ENCODE measurements at regions not wholly inside any gene's neighbourhood (a gene's known extent, or its start where the extent isn't known, plus 50 kb on each side); places are given as distances from the start of the nearest gene placed in this dataset.

- no peaks in the 10 kb centered on the region for H3K4me1 ChIP-seq (ENCODE audit: control insufficient read depth, extremely low read depth, insufficient read depth, low read length)
- no peak for FAIRE-seq
- no peak overlapping the region for H3K27ac ChIP-seq (ENCODE audit: insufficient read depth, low read depth, low read length)
- no peak overlapping the region for H3K4me3 ChIP-seq (replicated peaks in 1 of 3; ENCODE audit: insufficient read depth in 1 of 3, low read depth in 1 of 3, low read length in 3 of 3)
- POLR2A ChIA-PET = no interaction called here
- no peak for TF ChIP-seq POLR2AphosphoS5 (IDR thresholded peaks at IDR 0.05; ENCODE audit: insufficient read depth, low read depth, low read length)
- no peak for TF ChIP-seq MYC (IDR thresholded peaks at IDR 0.05; ENCODE audit: low read depth, low read length)
- TF ChIP-seq MAX (IDR thresholded peaks at IDR 0.05; ENCODE audit: insufficient read depth, insufficient read length) = no peak
- TF ChIP-seq GATA2 (IDR thresholded peaks at IDR 0.05; ENCODE audit: insufficient read depth, insufficient read length, low read depth, low read length) = no peak
- TF ChIP-seq FOS (IDR thresholded peaks at IDR 0.05; ENCODE audit: borderline replicate concordance, insufficient read depth, low read length) = no peak
- TF ChIP-seq CTCF (IDR thresholded peaks at IDR 0.05; ENCODE audit: extremely low read depth in 1 of 2, insufficient read depth in 1 of 2, low read depth in 1 of 2, low read length in 2 of 2) = no peak
- no peak for TF ChIP-seq JUN (IDR thresholded peaks at IDR 0.05; ENCODE audit: borderline replicate concordance, insufficient read depth, insufficient read length, low read depth)
- TF ChIP-seq EZH2 (IDR thresholded peaks at IDR 0.05; ENCODE audit: borderline replicate concordance, low read depth, low read length, severe bottlenecking) = no peak
- TF ChIP-seq POLR2A (IDR thresholded peaks at IDR 0.05; ENCODE audit: low read depth, low read length) = no peak
- no peaks in the 10 kb centered on the region for H3K27me3 ChIP-seq (ENCODE audit: control insufficient read depth in 2 of 2, insufficient read depth in 2 of 2, low read length in 2 of 2)
- CTCF ChIA-PET = no interaction called here
- H3K79me2 ChIP-seq (ENCODE audit: control insufficient read depth, insufficient read depth, low read length) = no peaks in the 10 kb centered on the region
- no peaks in the 10 kb centered on the region for H3K36me3 ChIP-seq (ENCODE audit: control insufficient read depth in 2 of 2, extremely low read depth in 1 of 2, insufficient read depth in 2 of 2, low read length in 2 of 2)
- no peak for DNase-seq (ENCODE audit: low read depth, low spot score)
- no TSS peak for BruUV-seq (replicated peaks)
- no peaks in the 10 kb centered on the region for H4K20me1 ChIP-seq (replicated peaks; ENCODE audit: control insufficient read depth, extremely low read depth, insufficient read depth, low read length)
- H2AFZ ChIP-seq (ENCODE audit: low read depth, low read length) = no peak overlapping the region
- intact Hi-C loops (cut with micrococcal nuclease) = no loop called here
- dilution Hi-C loops (cut with MboI; ENCODE audit: extremely low pct_ligation_motif_present, low sequenced_read_pairs) = no loop called here
- no peaks in the 10 kb centered on the region for H3K9me1 ChIP-seq (replicated peaks; ENCODE audit: control insufficient read depth, extremely low read depth, insufficient read depth, low read length)
- H3K9me3 ChIP-seq (replicated peaks; ENCODE audit: control insufficient read depth, insufficient read depth, low read length) = no peaks in the 10 kb centered on the region
- no peak overlapping the region for H3K9ac ChIP-seq (replicated peaks; ENCODE audit: extremely low read depth, insufficient read depth, low read length)
- no peak overlapping the region for H3K4me2 ChIP-seq (ENCODE audit: insufficient read depth, low read length)
Observed at GRCh38 chr1:195897076-195897475, 711.2 kb downstream of the KCNT2 start.
